Mesenchymal stem cell (in vitro differentiated cells and primary cell): ENCODE measurements at regions not wholly inside any gene's neighbourhood (a gene's known extent, or its start where the extent isn't known, plus 50 kb on each side); places are given as distances from the start of the nearest gene placed in this dataset.

Source experiments
- DNase-seq: peaks from one replicate; pipeline ENCODE4 v3.0.0-alpha.2; 2013
- H2AFZ ChIP-seq: one replicate; pipeline ENCODE4 v1.6.1; 2013; ENCODE audit warnings: low read depth, mild to moderate bottlenecking, control low read depth, inconsistent platforms, low read length, moderate library complexity
- H2AK5ac ChIP-seq: 2 replicates; pipeline ENCODE4 v1.6.1; 2013; ENCODE audit warnings: low read length, moderate library complexity, mild to moderate bottlenecking, inconsistent platforms; ENCODE audit not compliant: severe bottlenecking
- H2BK120ac ChIP-seq: one replicate; pipeline ENCODE4 v1.6.1; 2013; ENCODE audit warnings: low read depth, mild to moderate bottlenecking, inconsistent platforms, low read length, moderate library complexity
- H2BK12ac ChIP-seq, 2 experiments: one replicate each; pipeline ENCODE4 v1.6.1; 2013; ENCODE audit warnings: inconsistent platforms in 2 of 2, low read length in 2 of 2, mild to moderate bottlenecking in 2 of 2, moderate library complexity in 2 of 2, control low read depth in 1 of 2
- H2BK15ac ChIP-seq: one replicate; pipeline ENCODE4 v1.6.1; 2013; ENCODE audit warnings: mild to moderate bottlenecking, low read depth, inconsistent platforms; ENCODE audit not compliant: poor library complexity, severe bottlenecking
- H2BK5ac ChIP-seq: 2 replicates; pipeline ENCODE4 v1.6.1; 2013; ENCODE audit warnings: low read depth, mild to moderate bottlenecking, low read length, control low read depth, inconsistent platforms; ENCODE audit not compliant: poor library complexity, severe bottlenecking
- H3K14ac ChIP-seq, 2 experiments: one replicate each; pipeline ENCODE4 v1.6.1; 2013; ENCODE audit warnings: inconsistent platforms in 2 of 2, low read length in 2 of 2, control low read depth in 1 of 2, mild to moderate bottlenecking in 1 of 2, moderate library complexity in 1 of 2
- H3K18ac ChIP-seq, 2 experiments: one replicate each; pipeline ENCODE4 v1.6.1; 2013; ENCODE audit warnings: inconsistent platforms in 2 of 2, low read length in 2 of 2, control low read depth in 1 of 2, low read depth in 1 of 2, mild to moderate bottlenecking in 1 of 2
- H3K23ac ChIP-seq, 2 experiments: one replicate each; pipeline ENCODE4 v1.6.1; 2013; ENCODE audit warnings: inconsistent platforms in 2 of 2, low read length in 2 of 2, mild to moderate bottlenecking in 2 of 2, moderate library complexity in 2 of 2, control low read depth in 1 of 2
- H3K27ac ChIP-seq: 2 replicates; pipeline ENCODE4 v1.5.1; 2013; ENCODE audit warnings: mild to moderate bottlenecking, moderate library complexity, low read length, control low read depth, inconsistent platforms; ENCODE audit not compliant: poor library complexity, severe bottlenecking
- H3K27me3 ChIP-seq, 2 experiments: 2 replicates each; pipeline versions ENCODE4 v1.6.1 to v1.7.0; 2013; ENCODE audit warnings: low read length in 2 of 2, mild to moderate bottlenecking in 2 of 2, moderate library complexity in 2 of 2, control low read depth in 1 of 2, inconsistent platforms in 1 of 2; ENCODE audit not compliant: control insufficient read depth in 1 of 2, insufficient read depth in 1 of 2
- H3K36me3 ChIP-seq, 2 experiments: 2 replicates each; pipeline versions ENCODE4 v1.6.1 to v1.7.0; 2013; ENCODE audit warnings: low read length in 2 of 2, control low read depth in 1 of 2, inconsistent platforms in 1 of 2, low read depth in 1 of 2, mild to moderate bottlenecking in 1 of 2; ENCODE audit not compliant: insufficient read depth in 2 of 2, control insufficient read depth in 1 of 2
- H3K4ac ChIP-seq, 2 experiments: one replicate each; pipeline ENCODE4 v1.6.1; 2013; ENCODE audit warnings: inconsistent platforms in 2 of 2, low read length in 2 of 2, mild to moderate bottlenecking in 2 of 2, moderate library complexity in 2 of 2, control low read depth in 1 of 2, low read depth in 1 of 2
- H3K4me1 ChIP-seq: 2 replicates; pipeline ENCODE4 v1.6.1; 2013; ENCODE audit warnings: low read depth, low read length, control low read depth; ENCODE audit not compliant: control insufficient read depth, insufficient read depth
- H3K4me2 ChIP-seq: 2 replicates; pipeline ENCODE4 v1.6.1; 2013; ENCODE audit warnings: low read length, mild to moderate bottlenecking, inconsistent platforms; ENCODE audit not compliant: poor library complexity, severe bottlenecking
- H3K4me3 ChIP-seq, 2 experiments: 2 replicates each; pipeline versions ENCODE4 v1.5.1 to v1.7.0; 2013; ENCODE audit warnings: low read length in 2 of 2, mild to moderate bottlenecking in 2 of 2, control low read depth in 1 of 2, low read depth in 1 of 2; ENCODE audit not compliant: insufficient read depth in 1 of 2
- H3K79me1 ChIP-seq: replicated peaks from 2 replicates; pipeline ENCODE4 v1.6.1; 2013; ENCODE audit warnings: mild to moderate bottlenecking, control low read depth, low read length, inconsistent platforms; ENCODE audit not compliant: poor library complexity, severe bottlenecking
- H3K9ac ChIP-seq: 2 replicates; pipeline ENCODE4 v1.7.0; 2013; ENCODE audit warnings: mild to moderate bottlenecking, low read length, moderate library complexity
- H3K9me3 ChIP-seq: 2 replicates; pipeline ENCODE4 v1.7.0; 2013; ENCODE audit warnings: mild to moderate bottlenecking, low read length; ENCODE audit not compliant: control insufficient read depth
- H4K8ac ChIP-seq: one replicate; pipeline ENCODE4 v1.6.1; 2013; ENCODE audit warnings: inconsistent platforms, mild to moderate bottlenecking, low read length, moderate library complexity
- H4K91ac ChIP-seq: one replicate; pipeline ENCODE4 v1.6.1; 2013; ENCODE audit warnings: mild to moderate bottlenecking, low read length, inconsistent platforms
- WGBS: methylation state at CpG from one replicate; pipeline ENCODE4 v1.1.7; 2013; ENCODE audit warnings: mixed read lengths; 5-methylcytosine and 5-hydroxymethylcytosine counted together

GRCh38 chr11:134728186-134728585 is 316.1 kb upstream of the B3GAT1 start:
- Histone ChIP-seq H3K79me1 (no peaks in the 10 kb centered on the region), H2AFZ (no peak overlapping the region), H3K4me3 (no peak overlapping the region), H3K9ac (no peak overlapping the region), H2BK5ac (no peak overlapping the region), H3K27ac (no peak overlapping the region), H2AK5ac (no peak overlapping the region), H3K18ac (no peak overlapping the region), H2BK15ac (no peak overlapping the region), H3K27me3 (peaks cover 0 to 7% of the 10 kb centered on the region in 2 experiments), H3K9me3 (no peaks in the 10 kb centered on the region), H4K8ac (no peak overlapping the region), H3K4me2 (no peak overlapping the region), H3K14ac (no peak overlapping the region), H3K4me1 (no peaks in the 10 kb centered on the region), H2BK120ac (no peak overlapping the region), H2BK12ac (no peak overlapping the region), H3K4ac (no peak overlapping the region), H3K36me3 (no peaks in the 10 kb centered on the region), H3K23ac (no peak overlapping the region), H4K91ac (no peak overlapping the region)
- no peak for DNase-seq
- 76% methylated on average over 9 of the region's 9 CpGs for WGBS

GRCh38 chr11:134727636-134728035 is 315.6 kb upstream of the B3GAT1 start:
- H3K4me3 ChIP-seq: no peak overlapping the region
- no peak overlapping the region for H3K27ac ChIP-seq
- no peaks in the 10 kb centered on the region for H3K9me3 ChIP-seq
- no peak overlapping the region for H3K9ac ChIP-seq
- H3K79me1 ChIP-seq: no peaks in the 10 kb centered on the region
- H2AFZ ChIP-seq: no peak overlapping the region
- H3K27me3 ChIP-seq: peaks cover 0 to 7% of the 10 kb centered on the region in 2 experiments
- H3K18ac ChIP-seq: no peak overlapping the region
- no peak for DNase-seq
- no peak overlapping the region for H2BK12ac ChIP-seq
- WGBS: 75% methylated on average over 5 of the region's 5 CpGs
- no peak overlapping the region for H2AK5ac ChIP-seq
- no peaks in the 10 kb centered on the region for H3K4me1 ChIP-seq
- no peak overlapping the region for H4K8ac ChIP-seq
- no peak overlapping the region for H3K23ac ChIP-seq
- no peak overlapping the region for H3K14ac ChIP-seq
- H4K91ac ChIP-seq: no peak overlapping the region
- no peak overlapping the region for H2BK15ac ChIP-seq
- no peaks in the 10 kb centered on the region for H3K36me3 ChIP-seq
- H2BK120ac ChIP-seq: no peak overlapping the region
- no peak overlapping the region for H2BK5ac ChIP-seq
- H3K4ac ChIP-seq: no peak overlapping the region
- no peak overlapping the region for H3K4me2 ChIP-seq

- Histone ChIP-seq H2AK5ac (no peak overlapping the region), H3K27me3 (peaks cover 0 to 7% of the 10 kb centered on the region in 2 experiments), H3K4me2 (no peak overlapping the region), H3K27ac (no peak overlapping the region), H4K91ac (no peak overlapping the region), H3K9me3 (no peaks in the 10 kb centered on the region), H3K14ac (no peak overlapping the region), H3K23ac (no peak overlapping the region), H3K36me3 (no peaks in the 10 kb centered on the region), H2BK5ac (no peak overlapping the region), H4K8ac (no peak overlapping the region), H3K79me1 (no peaks in the 10 kb centered on the region), H2BK15ac (no peak overlapping the region), H3K9ac (no peak overlapping the region), H3K4ac (no peak overlapping the region), H3K4me3 (no peak overlapping the region), H3K4me1 (no peaks in the 10 kb centered on the region), H3K18ac (no peak overlapping the region), H2AFZ (no peak overlapping the region), H2BK12ac (no peak overlapping the region), H2BK120ac (no peak overlapping the region)
- DNase-seq: no peak
- WGBS: 86% methylated on average over 13 of the region's 13 CpGs
These were observed 315.2 kb upstream of the B3GAT1 start for GRCh38 chr11:134727204-134727603.

- Histone ChIP-seq H4K91ac (no peak overlapping the region), H3K4ac (no peak overlapping the region), H3K36me3 (no peaks in the 10 kb centered on the region), H3K4me2 (no peak overlapping the region), H2BK5ac (no peak overlapping the region), H2BK120ac (no peak overlapping the region), H3K14ac (no peak overlapping the region), H3K23ac (no peak overlapping the region), H3K4me3 (no peak overlapping the region), H2AK5ac (no peak overlapping the region), H3K27ac (no peak overlapping the region), H3K27me3 (peaks cover 0 to 7% of the 10 kb centered on the region in 2 experiments), H2BK12ac (no peak overlapping the region), H3K4me1 (no peaks in the 10 kb centered on the region), H3K18ac (no peak overlapping the region), H3K79me1 (no peaks in the 10 kb centered on the region), H2BK15ac (no peak overlapping the region), H2AFZ (no peak overlapping the region), H3K9me3 (no peaks in the 10 kb centered on the region), H3K9ac (no peak overlapping the region), H4K8ac (peak overlapping the region; percentile 23)
- DNase-seq: no peak
- 69% methylated on average over 21 of the region's 21 CpGs for whole genome bisulfite sequencing
These were observed 313.9 kb upstream of the B3GAT1 start for GRCh38 chr11:134725716-134726639.
